ENCODE measurements at regions not wholly inside any gene's neighbourhood (a gene's known extent, or its start where the extent isn't known, plus 50 kb on each side); places are given as distances from the start of the nearest gene placed in this dataset.

DNA sequence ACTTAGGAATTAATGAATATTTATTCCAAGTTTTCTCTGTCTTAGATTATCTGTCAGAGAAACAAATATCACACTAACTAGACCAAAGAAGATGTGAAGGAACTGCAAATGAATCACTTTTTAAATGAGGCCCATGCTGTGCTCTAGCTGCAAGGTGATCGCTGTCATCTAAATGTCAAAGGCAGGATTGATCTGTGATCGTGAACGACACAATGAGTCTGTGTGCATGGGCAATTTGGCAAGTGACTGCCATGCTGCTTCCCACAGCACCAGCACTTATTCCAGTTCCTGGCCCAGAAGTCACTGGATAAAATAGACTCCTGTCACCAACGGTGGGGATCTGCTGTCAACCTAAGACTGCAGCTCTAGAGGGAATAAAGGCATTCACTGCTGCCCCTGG is 141.2 kb downstream of the TRIM36 start:
- TF ChIP-seq, protein P1, sequence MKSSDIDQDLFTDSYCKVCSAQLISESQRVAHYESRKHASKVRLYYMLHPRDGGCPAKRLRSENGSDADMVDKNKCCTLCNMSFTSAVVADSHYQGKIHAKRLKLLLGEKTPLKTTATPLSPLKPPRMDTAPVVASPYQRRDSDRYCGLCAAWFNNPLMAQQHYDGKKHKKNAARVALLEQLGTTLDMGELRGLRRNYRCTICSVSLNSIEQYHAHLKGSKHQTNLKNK (CRISPR knock-in tag; IDR thresholded peaks at IDR 0.05) = peak; percentile 78; the same call in 1 of the 2 replicates
- TF ChIP-seq, protein P2, sequence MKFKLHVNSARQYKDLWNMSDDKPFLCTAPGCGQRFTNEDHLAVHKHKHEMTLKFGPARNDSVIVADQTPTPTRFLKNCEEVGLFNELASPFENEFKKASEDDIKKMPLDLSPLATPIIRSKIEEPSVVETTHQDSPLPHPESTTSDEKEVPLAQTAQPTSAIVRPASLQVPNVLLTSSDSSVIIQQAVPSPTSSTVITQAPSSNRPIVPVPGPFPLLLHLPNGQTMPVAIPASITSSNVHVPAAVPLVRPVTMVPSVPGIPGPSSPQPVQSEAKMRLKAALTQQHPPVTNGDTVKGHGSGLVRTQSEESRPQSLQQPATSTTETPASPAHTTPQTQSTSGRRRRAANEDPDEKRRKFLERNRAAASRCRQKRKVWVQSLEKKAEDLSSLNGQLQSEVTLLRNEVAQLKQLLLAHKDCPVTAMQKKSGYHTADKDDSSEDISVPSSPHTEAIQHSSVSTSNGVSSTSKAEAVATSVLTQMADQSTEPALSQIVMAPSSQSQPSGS (CRISPR knock-in tag; IDR thresholded peaks at IDR 0.05; ENCODE audit: borderline replicate concordance, low read depth) = no peak
- TF ChIP-seq, protein P3, sequence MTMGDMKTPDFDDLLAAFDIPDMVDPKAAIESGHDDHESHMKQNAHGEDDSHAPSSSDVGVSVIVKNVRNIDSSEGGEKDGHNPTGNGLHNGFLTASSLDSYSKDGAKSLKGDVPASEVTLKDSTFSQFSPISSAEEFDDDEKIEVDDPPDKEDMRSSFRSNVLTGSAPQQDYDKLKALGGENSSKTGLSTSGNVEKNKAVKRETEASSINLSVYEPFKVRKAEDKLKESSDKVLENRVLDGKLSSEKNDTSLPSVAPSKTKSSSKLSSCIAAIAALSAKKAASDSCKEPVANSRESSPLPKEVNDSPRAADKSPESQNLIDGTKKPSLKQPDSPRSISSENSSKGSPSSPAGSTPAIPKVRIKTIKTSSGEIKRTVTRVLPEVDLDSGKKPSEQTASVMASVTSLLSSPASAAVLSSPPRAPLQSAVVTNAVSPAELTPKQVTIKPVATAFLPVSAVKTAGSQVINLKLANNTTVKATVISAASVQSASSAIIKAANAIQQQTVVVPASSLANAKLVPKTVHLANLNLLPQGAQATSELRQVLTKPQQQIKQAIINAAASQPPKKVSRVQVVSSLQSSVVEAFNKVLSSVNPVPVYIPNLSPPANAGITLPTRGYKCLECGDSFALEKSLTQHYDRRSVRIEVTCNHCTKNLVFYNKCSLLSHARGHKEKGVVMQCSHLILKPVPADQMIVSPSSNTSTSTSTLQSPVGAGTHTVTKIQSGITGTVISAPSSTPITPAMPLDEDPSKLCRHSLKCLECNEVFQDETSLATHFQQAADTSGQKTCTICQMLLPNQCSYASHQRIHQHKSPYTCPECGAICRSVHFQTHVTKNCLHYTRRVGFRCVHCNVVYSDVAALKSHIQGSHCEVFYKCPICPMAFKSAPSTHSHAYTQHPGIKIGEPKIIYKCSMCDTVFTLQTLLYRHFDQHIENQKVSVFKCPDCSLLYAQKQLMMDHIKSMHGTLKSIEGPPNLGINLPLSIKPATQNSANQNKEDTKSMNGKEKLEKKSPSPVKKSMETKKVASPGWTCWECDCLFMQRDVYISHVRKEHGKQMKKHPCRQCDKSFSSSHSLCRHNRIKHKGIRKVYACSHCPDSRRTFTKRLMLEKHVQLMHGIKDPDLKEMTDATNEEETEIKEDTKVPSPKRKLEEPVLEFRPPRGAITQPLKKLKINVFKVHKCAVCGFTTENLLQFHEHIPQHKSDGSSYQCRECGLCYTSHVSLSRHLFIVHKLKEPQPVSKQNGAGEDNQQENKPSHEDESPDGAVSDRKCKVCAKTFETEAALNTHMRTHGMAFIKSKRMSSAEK (CRISPR knock-in tag; IDR thresholded peaks at IDR 0.05; ENCODE audit: borderline replicate concordance) = no peak
- TF ChIP-seq GRHL2 (CRISPR knock-in tag; IDR thresholded peaks at IDR 0.05; ENCODE audit: insufficient replicate concordance, severe bottlenecking) (no peak), SP1 (CRISPR knock-in tag; conservative IDR thresholded peaks at IDR 0.05) (0 out of 2 replicates have a peak, but pooled peaks have one; percentile 19)
- TF ChIP-seq, protein P4, sequence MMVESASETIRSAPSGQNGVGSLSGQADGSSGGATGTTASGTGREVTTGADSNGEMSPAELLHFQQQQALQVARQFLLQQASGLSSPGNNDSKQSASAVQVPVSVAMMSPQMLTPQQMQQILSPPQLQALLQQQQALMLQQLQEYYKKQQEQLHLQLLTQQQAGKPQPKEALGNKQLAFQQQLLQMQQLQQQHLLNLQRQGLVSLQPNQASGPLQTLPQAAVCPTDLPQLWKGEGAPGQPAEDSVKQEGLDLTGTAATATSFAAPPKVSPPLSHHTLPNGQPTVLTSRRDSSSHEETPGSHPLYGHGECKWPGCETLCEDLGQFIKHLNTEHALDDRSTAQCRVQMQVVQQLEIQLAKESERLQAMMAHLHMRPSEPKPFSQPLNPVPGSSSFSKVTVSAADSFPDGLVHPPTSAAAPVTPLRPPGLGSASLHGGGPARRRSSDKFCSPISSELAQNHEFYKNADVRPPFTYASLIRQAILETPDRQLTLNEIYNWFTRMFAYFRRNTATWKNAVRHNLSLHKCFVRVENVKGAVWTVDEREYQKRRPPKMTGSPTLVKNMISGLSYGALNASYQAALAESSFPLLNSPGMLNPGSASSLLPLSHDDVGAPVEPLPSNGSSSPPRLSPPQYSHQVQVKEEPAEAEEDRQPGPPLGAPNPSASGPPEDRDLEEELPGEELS (CRISPR knock-in tag; IDR thresholded peaks at IDR 0.05) = 0 out of 2 replicates have a peak, but pooled peaks have one; percentile 26
- TF ChIP-seq, protein P5, sequence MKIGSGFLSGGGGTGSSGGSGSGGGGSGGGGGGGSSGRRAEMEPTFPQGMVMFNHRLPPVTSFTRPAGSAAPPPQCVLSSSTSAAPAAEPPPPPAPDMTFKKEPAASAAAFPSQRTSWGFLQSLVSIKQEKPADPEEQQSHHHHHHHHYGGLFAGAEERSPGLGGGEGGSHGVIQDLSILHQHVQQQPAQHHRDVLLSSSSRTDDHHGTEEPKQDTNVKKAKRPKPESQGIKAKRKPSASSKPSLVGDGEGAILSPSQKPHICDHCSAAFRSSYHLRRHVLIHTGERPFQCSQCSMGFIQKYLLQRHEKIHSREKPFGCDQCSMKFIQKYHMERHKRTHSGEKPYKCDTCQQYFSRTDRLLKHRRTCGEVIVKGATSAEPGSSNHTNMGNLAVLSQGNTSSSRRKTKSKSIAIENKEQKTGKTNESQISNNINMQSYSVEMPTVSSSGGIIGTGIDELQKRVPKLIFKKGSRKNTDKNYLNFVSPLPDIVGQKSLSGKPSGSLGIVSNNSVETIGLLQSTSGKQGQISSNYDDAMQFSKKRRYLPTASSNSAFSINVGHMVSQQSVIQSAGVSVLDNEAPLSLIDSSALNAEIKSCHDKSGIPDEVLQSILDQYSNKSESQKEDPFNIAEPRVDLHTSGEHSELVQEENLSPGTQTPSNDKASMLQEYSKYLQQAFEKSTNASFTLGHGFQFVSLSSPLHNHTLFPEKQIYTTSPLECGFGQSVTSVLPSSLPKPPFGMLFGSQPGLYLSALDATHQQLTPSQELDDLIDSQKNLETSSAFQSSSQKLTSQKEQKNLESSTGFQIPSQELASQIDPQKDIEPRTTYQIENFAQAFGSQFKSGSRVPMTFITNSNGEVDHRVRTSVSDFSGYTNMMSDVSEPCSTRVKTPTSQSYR (CRISPR knock-in tag; IDR thresholded peaks at IDR 0.05) = no peak
- ATAC-seq (peak; percentile 76), DNase-seq (ENCODE audit: low spot score) (no peak)
- Mint-ChIP-seq H3K4me3 (no peak overlapping the region), H3K4me1 (peaks cover 22% of the 10 kb centered on the region), H3K27me3 (ENCODE audit: low read depth) (peaks cover 37% of the 10 kb centered on the region), H3K9me3 (peaks cover 40% of the 10 kb centered on the region), H3K27ac (no peak overlapping the region), H3K36me3 (peaks cover 31% of the 10 kb centered on the region)
- CTCF ChIA-PET = interaction anchor here (0.8 kb wide), 1 partner anchor 246 kb away, joined by 3 read pairs; no protein-coding TSS in a partner anchor
- POLR2A ChIA-PET = no interaction called here

DNA sequence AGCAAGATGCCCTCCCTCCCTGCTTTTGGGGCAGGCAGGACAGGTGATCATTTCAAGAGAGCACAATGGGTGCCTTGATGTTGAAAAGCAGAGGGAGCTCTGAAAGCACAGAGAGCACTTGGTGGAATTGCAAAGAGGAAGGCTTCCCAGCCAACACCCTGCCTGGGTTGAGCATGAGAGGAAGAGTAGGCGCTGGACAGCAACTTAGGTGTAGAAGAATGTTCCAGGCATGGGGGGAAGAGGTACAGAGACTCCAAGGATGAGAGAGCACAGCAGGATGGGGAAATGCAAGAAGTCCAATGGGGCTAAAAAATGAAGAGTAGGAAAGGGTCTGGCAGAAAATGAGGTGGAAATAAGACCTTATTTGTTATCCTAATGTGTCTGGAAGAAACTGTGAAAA is 144.8 kb downstream of the TRIM36 start:
- Mint-ChIP-seq H3K4me1 (peaks cover 19% of the 10 kb centered on the region), H3K9me3 (peaks cover 19% of the 10 kb centered on the region), H3K36me3 (no peaks in the 10 kb centered on the region; the same call in 1 of the 2 replicates), H3K27me3 (ENCODE audit: low read depth) (peaks cover 18% of the 10 kb centered on the region), H3K27ac (no peak overlapping the region), H3K4me3 (no peak overlapping the region)
- CTCF ChIA-PET = no interaction called here
- POLR2A ChIA-PET = no interaction called here
- DNase-seq (ENCODE audit: low spot score) (no peak), ATAC-seq (no peak; the same call in 1 of the 2 replicates)
- TF ChIP-seq CREB1 (CRISPR knock-in tag; IDR thresholded peaks at IDR 0.05) (no peak), CBFB (CRISPR knock-in tag; IDR thresholded peaks at IDR 0.05; ENCODE audit: low read depth) (no peak), SMAD3 (CRISPR knock-in tag; IDR thresholded peaks at IDR 0.05; ENCODE audit: borderline replicate concordance) (no peak), JAZF1 (CRISPR knock-in tag; IDR thresholded peaks at IDR 0.05) (no peak)
- TF ChIP-seq, protein P6, sequence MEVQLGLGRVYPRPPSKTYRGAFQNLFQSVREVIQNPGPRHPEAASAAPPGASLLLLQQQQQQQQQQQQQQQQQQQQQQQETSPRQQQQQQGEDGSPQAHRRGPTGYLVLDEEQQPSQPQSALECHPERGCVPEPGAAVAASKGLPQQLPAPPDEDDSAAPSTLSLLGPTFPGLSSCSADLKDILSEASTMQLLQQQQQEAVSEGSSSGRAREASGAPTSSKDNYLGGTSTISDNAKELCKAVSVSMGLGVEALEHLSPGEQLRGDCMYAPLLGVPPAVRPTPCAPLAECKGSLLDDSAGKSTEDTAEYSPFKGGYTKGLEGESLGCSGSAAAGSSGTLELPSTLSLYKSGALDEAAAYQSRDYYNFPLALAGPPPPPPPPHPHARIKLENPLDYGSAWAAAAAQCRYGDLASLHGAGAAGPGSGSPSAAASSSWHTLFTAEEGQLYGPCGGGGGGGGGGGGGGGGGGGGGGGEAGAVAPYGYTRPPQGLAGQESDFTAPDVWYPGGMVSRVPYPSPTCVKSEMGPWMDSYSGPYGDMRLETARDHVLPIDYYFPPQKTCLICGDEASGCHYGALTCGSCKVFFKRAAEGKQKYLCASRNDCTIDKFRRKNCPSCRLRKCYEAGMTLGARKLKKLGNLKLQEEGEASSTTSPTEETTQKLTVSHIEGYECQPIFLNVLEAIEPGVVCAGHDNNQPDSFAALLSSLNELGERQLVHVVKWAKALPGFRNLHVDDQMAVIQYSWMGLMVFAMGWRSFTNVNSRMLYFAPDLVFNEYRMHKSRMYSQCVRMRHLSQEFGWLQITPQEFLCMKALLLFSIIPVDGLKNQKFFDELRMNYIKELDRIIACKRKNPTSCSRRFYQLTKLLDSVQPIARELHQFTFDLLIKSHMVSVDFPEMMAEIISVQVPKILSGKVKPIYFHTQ (CRISPR knock-in tag; IDR thresholded peaks at IDR 0.05) = no peak
- TF ChIP-seq, protein P5 (CRISPR knock-in tag; IDR thresholded peaks at IDR 0.05) = no peak
- TF ChIP-seq, protein P7, sequence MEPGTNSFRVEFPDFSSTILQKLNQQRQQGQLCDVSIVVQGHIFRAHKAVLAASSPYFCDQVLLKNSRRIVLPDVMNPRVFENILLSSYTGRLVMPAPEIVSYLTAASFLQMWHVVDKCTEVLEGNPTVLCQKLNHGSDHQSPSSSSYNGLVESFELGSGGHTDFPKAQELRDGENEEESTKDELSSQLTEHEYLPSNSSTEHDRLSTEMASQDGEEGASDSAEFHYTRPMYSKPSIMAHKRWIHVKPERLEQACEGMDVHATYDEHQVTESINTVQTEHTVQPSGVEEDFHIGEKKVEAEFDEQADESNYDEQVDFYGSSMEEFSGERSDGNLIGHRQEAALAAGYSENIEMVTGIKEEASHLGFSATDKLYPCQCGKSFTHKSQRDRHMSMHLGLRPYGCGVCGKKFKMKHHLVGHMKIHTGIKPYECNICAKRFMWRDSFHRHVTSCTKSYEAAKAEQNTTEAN (CRISPR knock-in tag; IDR thresholded peaks at IDR 0.05) = no peak
